ENCODE measurements at regions not wholly inside any gene's neighbourhood (a gene's known extent, or its start where the extent isn't known, plus 50 kb on each side); places are given as distances from the start of the nearest gene placed in this dataset.

GRCh38 chr15:37619358-37620042 is 314.9 kb upstream of the TMCO5A start:
- Mint-ChIP-seq H3K36me3 (ENCODE audit: low read depth) (no peaks in the 10 kb centered on the region), H3K4me3 (no peak overlapping the region), H3K9me3 (peaks cover 6% of the 10 kb centered on the region), H3K27ac (no peak overlapping the region), H3K27me3 (ENCODE audit: low read depth) (no peaks in the 10 kb centered on the region), H3K4me1 (ENCODE audit: low read depth) (no peaks in the 10 kb centered on the region)
- CTCF ChIA-PET, result no interaction called here
- DNase-seq, result no peak
- intact Hi-C loops (cut with micrococcal nuclease), result no loop called here

GRCh38 chr15:37625576-37625975 is 308.9 kb upstream of the TMCO5A start:
- no peak overlapping the region for H3K27ac Mint-ChIP-seq
- H3K4me3 Mint-ChIP-seq, result no peak overlapping the region
- no peak for DNase-seq
- H3K9me3 Mint-ChIP-seq, result no peaks in the 10 kb centered on the region
- no peaks in the 10 kb centered on the region for H3K4me1 Mint-ChIP-seq (ENCODE audit: low read depth)
- no peaks in the 10 kb centered on the region for H3K36me3 Mint-ChIP-seq (ENCODE audit: low read depth)
- intact Hi-C loops (cut with micrococcal nuclease), result no loop called here
- H3K27me3 Mint-ChIP-seq (ENCODE audit: low read depth), result no peaks in the 10 kb centered on the region
- CTCF ChIA-PET, result no interaction called here

DNA sequence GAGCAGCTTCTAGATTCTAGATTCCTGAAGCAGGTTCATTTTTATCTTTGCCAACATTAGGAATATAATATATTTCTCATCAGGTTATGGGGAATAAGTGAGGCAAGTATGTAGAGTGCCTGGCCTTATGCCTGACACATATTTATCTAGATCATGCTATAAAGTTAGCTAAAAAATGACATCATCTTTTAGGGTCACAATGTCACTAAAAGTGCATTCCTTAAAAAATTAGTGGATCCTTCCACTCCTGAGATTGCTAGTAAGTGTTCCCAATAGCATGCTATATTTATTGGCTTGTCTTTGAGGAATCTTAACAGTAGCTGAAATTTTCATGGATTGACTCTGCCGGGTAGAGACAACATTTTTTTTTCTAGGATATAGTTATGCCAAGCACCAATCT is 305.9 kb upstream of the TMCO5A start:
- intact Hi-C loops (cut with micrococcal nuclease), result no loop called here
- Mint-ChIP-seq H3K27ac (no peak overlapping the region), H3K27me3 (ENCODE audit: low read depth) (no peaks in the 10 kb centered on the region), H3K36me3 (ENCODE audit: low read depth) (no peaks in the 10 kb centered on the region), H3K9me3 (no peaks in the 10 kb centered on the region), H3K4me3 (no peak overlapping the region), H3K4me1 (ENCODE audit: low read depth) (no peaks in the 10 kb centered on the region)
- CTCF ChIA-PET, result no interaction called here
- no peak for DNase-seq

- Mint-ChIP-seq H3K9me3 (no peaks in the 10 kb centered on the region), H3K36me3 (ENCODE audit: low read depth) (no peaks in the 10 kb centered on the region)
- CTCF ChIA-PET, result no interaction called here
Observed at GRCh38 chr15:37636736-37637135, 297.7 kb upstream of the TMCO5A start.

GRCh38 chr15:37638116-37638515 is 296.3 kb upstream of the TMCO5A start:
- Mint-ChIP-seq H3K9me3 (no peaks in the 10 kb centered on the region), H3K27me3 (ENCODE audit: low read depth) (no peaks in the 10 kb centered on the region), H3K4me1 (ENCODE audit: low read depth) (no peaks in the 10 kb centered on the region), H3K27ac (no peak overlapping the region), H3K36me3 (ENCODE audit: low read depth) (no peaks in the 10 kb centered on the region), H3K4me3 (no peak overlapping the region)
- intact Hi-C loops (cut with micrococcal nuclease), result no loop called here
- no peak for DNase-seq
- CTCF ChIA-PET, result no interaction called here

More at GRCh38 chr15:37636736-37637135, 297.7 kb upstream of the TMCO5A start:
- no peak overlapping the region for H3K27ac Mint-ChIP-seq
- H3K27me3 Mint-ChIP-seq (ENCODE audit: low read depth), result no peaks in the 10 kb centered on the region
- H3K4me3 Mint-ChIP-seq, result no peak overlapping the region
- DNase-seq, result no peak
- no peaks in the 10 kb centered on the region for H3K4me1 Mint-ChIP-seq (ENCODE audit: low read depth)
- intact Hi-C loops (cut with micrococcal nuclease), result no loop called here

- no peak overlapping the region for H3K4me3 Mint-ChIP-seq
- CTCF ChIA-PET, result no interaction called here
- H3K36me3 Mint-ChIP-seq (ENCODE audit: low read depth), result no peaks in the 10 kb centered on the region
- no peaks in the 10 kb centered on the region for H3K27me3 Mint-ChIP-seq (ENCODE audit: low read depth)
- intact Hi-C loops (cut with micrococcal nuclease), result no loop called here
- no peak for DNase-seq
- no peaks in the 10 kb centered on the region for H3K4me1 Mint-ChIP-seq (ENCODE audit: low read depth)
- no peaks in the 10 kb centered on the region for H3K9me3 Mint-ChIP-seq
- no peak overlapping the region for H3K27ac Mint-ChIP-seq
Observed at GRCh38 chr15:37638691-37639090, 295.7 kb upstream of the TMCO5A start.

GRCh38 chr15:37652646-37653417 is 281.6 kb upstream of the TMCO5A start:
- no peak for DNase-seq
- Mint-ChIP-seq H3K27me3 (ENCODE audit: low read depth) (no peaks in the 10 kb centered on the region), H3K36me3 (ENCODE audit: low read depth) (no peaks in the 10 kb centered on the region), H3K27ac (no peak overlapping the region), H3K4me3 (no peak overlapping the region), H3K4me1 (ENCODE audit: low read depth) (no peaks in the 10 kb centered on the region), H3K9me3 (peaks cover 5% of the 10 kb centered on the region)
- CTCF ChIA-PET, result interaction anchor here (0.5 kb wide), 1 partner anchor 165 kb away, joined by 4 read pairs; no protein-coding TSS in a partner anchor
- intact Hi-C loops (cut with micrococcal nuclease), result no loop called here

DNA sequence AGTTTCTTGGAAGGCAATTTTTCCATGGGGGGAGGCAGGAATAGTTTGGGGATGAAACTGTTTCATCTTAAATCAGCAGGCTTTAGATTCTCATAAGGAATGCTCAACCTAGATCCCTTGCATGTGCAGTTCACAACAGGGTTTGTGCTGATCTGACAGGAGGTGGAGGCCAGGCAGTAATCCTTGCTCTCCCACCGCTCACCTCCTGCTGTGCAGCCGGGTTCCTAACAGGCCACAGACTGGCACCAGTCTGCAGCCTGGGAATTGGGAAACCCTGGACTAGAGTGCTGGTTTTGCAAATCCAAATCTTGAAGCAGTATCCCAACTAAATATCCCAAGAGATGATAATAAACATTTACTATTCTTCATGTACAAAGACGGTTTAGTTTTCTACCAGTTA is 256.3 kb upstream of the TMCO5A start:
- Mint-ChIP-seq H3K4me3 (no peak overlapping the region), H3K4me1 (ENCODE audit: low read depth) (no peaks in the 10 kb centered on the region), H3K9me3 (no peaks in the 10 kb centered on the region), H3K27ac (no peak overlapping the region), H3K27me3 (ENCODE audit: low read depth) (no peaks in the 10 kb centered on the region), H3K36me3 (ENCODE audit: low read depth) (no peaks in the 10 kb centered on the region)
- no peak for DNase-seq
- intact Hi-C loops (cut with micrococcal nuclease), result no loop called here
- CTCF ChIA-PET, result no interaction called here

DNA sequence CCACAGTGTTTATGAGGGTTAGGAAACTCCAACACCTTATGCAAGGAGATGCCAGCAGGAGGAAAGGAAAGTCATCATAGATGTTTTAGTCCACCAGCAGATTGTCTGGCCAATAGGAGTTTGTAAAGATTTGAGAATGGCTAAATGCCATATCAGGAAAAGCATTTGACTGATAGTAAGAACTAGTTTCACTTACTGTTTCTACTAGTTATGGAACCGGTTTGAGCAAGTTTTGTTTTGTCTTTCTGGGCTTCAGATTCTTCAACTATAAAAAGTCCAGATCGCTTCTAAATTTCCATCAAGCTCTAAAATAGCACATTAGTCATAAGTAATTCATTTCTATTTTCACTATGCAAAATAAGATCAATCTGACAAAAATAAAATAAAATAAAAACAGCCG is 254.8 kb upstream of the TMCO5A start:
- H3K4me1 Mint-ChIP-seq (ENCODE audit: low read depth), result no peaks in the 10 kb centered on the region
- intact Hi-C loops (cut with micrococcal nuclease), result loop anchor here (10.0 kb wide), 1 partner anchor 215 kb away; no protein-coding TSS in a partner anchor
- DNase-seq, result no peak
- no peak overlapping the region for H3K4me3 Mint-ChIP-seq
- no peaks in the 10 kb centered on the region for H3K9me3 Mint-ChIP-seq
- H3K36me3 Mint-ChIP-seq (ENCODE audit: low read depth), result no peaks in the 10 kb centered on the region
- H3K27ac Mint-ChIP-seq, result no peak overlapping the region
- CTCF ChIA-PET, result no interaction called here
- H3K27me3 Mint-ChIP-seq (ENCODE audit: low read depth), result no peaks in the 10 kb centered on the region

GRCh38 chr15:37682304-37682703 is 252.1 kb upstream of the TMCO5A start:
- intact Hi-C loops (cut with micrococcal nuclease), result loop anchor here (10.0 kb wide), 1 partner anchor 212 kb away; no protein-coding TSS in a partner anchor
- Mint-ChIP-seq H3K4me3 (no peak overlapping the region), H3K27ac (no peak overlapping the region), H3K36me3 (ENCODE audit: low read depth) (no peaks in the 10 kb centered on the region), H3K27me3 (ENCODE audit: low read depth) (no peaks in the 10 kb centered on the region), H3K4me1 (ENCODE audit: low read depth) (no peaks in the 10 kb centered on the region), H3K9me3 (peaks cover 4% of the 10 kb centered on the region)
- DNase-seq, result no peak
- CTCF ChIA-PET, result no interaction called here

DNA sequence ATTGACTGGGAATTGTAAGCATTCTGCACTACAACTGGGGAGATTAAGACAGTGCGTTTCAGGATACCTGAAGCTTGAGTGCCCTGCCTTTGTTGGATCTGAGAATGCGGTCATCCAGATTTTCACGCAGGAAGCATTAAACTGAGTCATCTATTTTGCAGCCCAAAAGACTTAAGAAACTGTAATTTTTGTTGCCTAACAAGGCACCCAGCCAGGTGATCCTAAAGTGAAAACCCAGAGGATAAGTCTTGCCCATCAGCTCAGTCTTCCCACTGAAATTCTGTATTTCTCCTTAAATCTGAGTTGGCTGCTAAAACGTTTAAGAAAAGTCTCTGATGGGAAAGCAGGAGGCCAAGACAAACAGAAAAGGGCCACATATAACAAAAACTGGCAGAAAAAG is 242.5 kb upstream of the TMCO5A start:
- DNase-seq, result no peak
- H3K4me1 Mint-ChIP-seq (ENCODE audit: low read depth), result no peaks in the 10 kb centered on the region
- CTCF ChIA-PET, result no interaction called here
- H3K27me3 Mint-ChIP-seq (ENCODE audit: low read depth), result peaks cover 3% of the 10 kb centered on the region
- no peaks in the 10 kb centered on the region for H3K36me3 Mint-ChIP-seq (ENCODE audit: low read depth)
- intact Hi-C loops (cut with micrococcal nuclease), result no loop called here
- peaks cover 5% of the 10 kb centered on the region for H3K9me3 Mint-ChIP-seq
- no peak overlapping the region for H3K4me3 Mint-ChIP-seq
- no peak overlapping the region for H3K27ac Mint-ChIP-seq

- Mint-ChIP-seq H3K4me3 (no peak overlapping the region), H3K27ac (no peak overlapping the region), H3K36me3 (ENCODE audit: low read depth) (no peaks in the 10 kb centered on the region), H3K9me3 (peaks cover 5% of the 10 kb centered on the region), H3K27me3 (ENCODE audit: low read depth) (peaks cover 3% of the 10 kb centered on the region), H3K4me1 (ENCODE audit: low read depth) (no peaks in the 10 kb centered on the region)
- CTCF ChIA-PET, result interaction anchor here (1.7 kb wide), 1 partner anchor 21 kb away, joined by 3 read pairs; no protein-coding TSS in a partner anchor
- intact Hi-C loops (cut with micrococcal nuclease), result no loop called here
- no peak for DNase-seq
Observed at GRCh38 chr15:37693926-37694325, 240.5 kb upstream of the TMCO5A start.

GRCh38 chr15:37695719-37696118 is 238.7 kb upstream of the TMCO5A start:
- Mint-ChIP-seq H3K4me3 (no peak overlapping the region), H3K9me3 (peaks cover 2% of the 10 kb centered on the region), H3K36me3 (ENCODE audit: low read depth) (no peaks in the 10 kb centered on the region), H3K4me1 (ENCODE audit: low read depth) (no peaks in the 10 kb centered on the region), H3K27me3 (ENCODE audit: low read depth) (peaks cover 3% of the 10 kb centered on the region), H3K27ac (no peak overlapping the region)
- no peak for DNase-seq
- CTCF ChIA-PET, result no interaction called here
- intact Hi-C loops (cut with micrococcal nuclease), result no loop called here

Data from activated naive CD4-positive, alpha-beta T cell treated with anti-CD3 and anti-CD28 coated beads for 36 hours (primary cell).